PC-3 (cell line): ENCODE measurements at regions not wholly inside any gene's neighbourhood (a gene's known extent, or its start where the extent isn't known, plus 50 kb on each side); places are given as distances from the start of the nearest gene placed in this dataset.

Experiments used
- ATAC-seq: fragments of 200-7000 bp; cut with Tn5 transposase; 2 replicates; pipeline ENCODE4 v1.9.1; 2020; ENCODE audit warnings: mild to moderate bottlenecking, moderate library complexity
- BruUV-seq: library from RNA; stranded (reverse); fragments of 400-500 nt; replicated peaks from 2 replicates; lab custom pipeline; 2021; lab: Mats Ljungman, UMichigan
- CTCF ChIA-PET: fragments of 300-600 bp; sonication (Branson Sonifier 250); formaldehyde crosslinking; loops from one replicate; lab custom pipeline; 2022; ENCODE audit warnings: antibody characterized with exemption; lab: Charles Lee
- POLR2A ChIA-PET: fragments of 300-600 bp; sonication (Branson Sonifier 250); formaldehyde crosslinking; loops from one replicate; lab custom pipeline; 2022; ENCODE audit warnings: antibody characterized with exemption; ENCODE audit not compliant: unreplicated experiment; lab: Charles Lee
- DNase-seq: peaks from one replicate; pipeline ENCODE4 v3.0.0-alpha.2; 2015
- H2AFZ ChIP-seq: fragments of 300-600 bp; sonication (generic); 2 replicates; pipeline ENCODE4 v1.6.0; 2016; ENCODE audit warnings: antibody characterized with exemption, low read length
- H3F3A ChIP-seq: fragments of 300-600 bp; sonication (generic); one replicate; pipeline ENCODE4 v1.6.0; 2017; ENCODE audit warnings: antibody characterized with exemption, low read length, control low read depth, mild to moderate bottlenecking; ENCODE audit not compliant: unreplicated experiment
- H3K27ac ChIP-seq: fragments of 300-600 bp; sonication (generic); 2 replicates; pipeline ENCODE4 v1.5.1; 2016; ENCODE audit warnings: mild to moderate bottlenecking, low read length
- H3K27me3 ChIP-seq: fragments of 300-600 bp; sonication (generic); 2 replicates; pipeline ENCODE4 v1.6.1; 2016; ENCODE audit warnings: low read length, mixed read lengths
- H3K36me3 ChIP-seq: fragments of 300-600 bp; sonication (generic); 2 replicates; pipeline ENCODE4 v1.6.1; 2016; ENCODE audit warnings: low read depth, mixed run types, low read length, mixed read lengths
- H3K4me1 ChIP-seq: fragments of 300-600 bp; sonication (generic); 2 replicates; pipeline ENCODE4 v1.5.1; 2016; ENCODE audit warnings: low read length; ENCODE audit not compliant: insufficient read depth
- H3K4me2 ChIP-seq: fragments of 300-600 bp; sonication (generic); 2 replicates; pipeline ENCODE4 v1.6.0; 2016; ENCODE audit warnings: low read length
- H3K4me3 ChIP-seq: fragments of 300-600 bp; sonication (generic); 2 replicates; pipeline ENCODE4 v1.5.1; 2016; ENCODE audit warnings: mild to moderate bottlenecking, low read length, mixed read lengths
- H3K79me2 ChIP-seq: fragments of 300-600 bp; sonication (generic); 2 replicates; pipeline ENCODE4 v1.6.1; 2017; ENCODE audit warnings: low read length, mixed read lengths
- H3K9ac ChIP-seq: fragments of 300-600 bp; sonication (generic); 2 replicates; pipeline ENCODE4 v1.6.0; 2016; ENCODE audit warnings: mild to moderate bottlenecking, low read length
- H3K9me2 ChIP-seq: fragments of 300-600 bp; sonication (generic); replicated peaks from 2 replicates; pipeline ENCODE4 v1.6.1; 2016; ENCODE audit warnings: mixed run types, low read length, mixed read lengths
- H3K9me3 ChIP-seq: fragments of 300-600 bp; sonication (generic); 2 replicates; pipeline ENCODE4 v1.6.1; 2016; ENCODE audit warnings: low read length, mixed read lengths
- H4K20me1 ChIP-seq: fragments of 300-600 bp; sonication (generic); 2 replicates; pipeline ENCODE4 v1.6.1; 2016; ENCODE audit warnings: low read length, mixed read lengths
- CTCF ChIP-seq: fragments of 300-600 bp; sonication (generic); conservative IDR thresholded peaks from 2 replicates; pipeline ENCODE4 v1.5.1; 2017; ENCODE audit warnings: antibody characterized with exemption, low read depth, mild to moderate bottlenecking, low read length
- EZH2 ChIP-seq: fragments of 300-600 bp; sonication (generic); IDR thresholded peaks from one replicate; pipeline ENCODE4 v1.6.1; 2017; ENCODE audit warnings: antibody characterized with exemption, mild to moderate bottlenecking, low read length; ENCODE audit not compliant: unreplicated experiment
- EZH2phosphoT487 ChIP-seq: fragments of 300-600 bp; sonication (generic); IDR thresholded peaks from 2 replicates; pipeline ENCODE4 v1.6.1; 2018; ENCODE audit warnings: mild to moderate bottlenecking, antibody characterized with exemption, low read length, borderline replicate concordance
- intact Hi-C: fragments of 100-400 bp; cut with micrococcal nuclease; formaldehyde crosslinking; loops from 2 replicates; pipeline ENCODE4 v1.9.0; 2023

- no peaks in the 10 kb centered on the region for H3F3A ChIP-seq
- no TSS peak for BruUV-seq
- H4K20me1 ChIP-seq: no peaks in the 10 kb centered on the region
- H3K9me2 ChIP-seq: no peaks in the 10 kb centered on the region
- no peak overlapping the region for H2AFZ ChIP-seq
- no peak for DNase-seq
- CTCF ChIA-PET: no interaction called here
- peaks cover 3% of the 10 kb centered on the region for H3K27me3 ChIP-seq
- H3K4me1 ChIP-seq: no peaks in the 10 kb centered on the region
- TF ChIP-seq EZH2phosphoT487 (no peak), CTCF (no peak), EZH2 (no peak)
- no peak overlapping the region for H3K9ac ChIP-seq
- H3K4me2 ChIP-seq: no peak overlapping the region
- H3K9me3 ChIP-seq: no peaks in the 10 kb centered on the region
- intact Hi-C loops: no loop called here
- no peak for ATAC-seq
- no peaks in the 10 kb centered on the region for H3K79me2 ChIP-seq
- H3K27ac ChIP-seq: no peak overlapping the region
- H3K36me3 ChIP-seq: no peaks in the 10 kb centered on the region
- no peak overlapping the region for H3K4me3 ChIP-seq
- POLR2A ChIA-PET: no interaction called here
Measured at GRCh38 chr3:137180220-137180619, 222.4 kb downstream of the IL20RB start.

- Histone ChIP-seq H3K27me3 (peaks cover 7% of the 10 kb centered on the region; the same call in 1 of the 2 replicates), H3K27ac (no peak overlapping the region), H3K9me3 (no peaks in the 10 kb centered on the region), H3F3A (no peaks in the 10 kb centered on the region), H3K79me2 (no peaks in the 10 kb centered on the region), H3K4me2 (no peak overlapping the region), H3K9me2 (no peaks in the 10 kb centered on the region), H3K36me3 (no peaks in the 10 kb centered on the region), H2AFZ (no peak overlapping the region), H3K4me1 (no peaks in the 10 kb centered on the region), H4K20me1 (no peaks in the 10 kb centered on the region), H3K9ac (no peak overlapping the region), H3K4me3 (no peak overlapping the region)
- intact Hi-C loops: no loop called here
- BruUV-seq: no TSS peak
- no peak for DNase-seq
- ATAC-seq: no peak
- CTCF ChIA-PET: no interaction called here
- POLR2A ChIA-PET: no interaction called here
- TF ChIP-seq EZH2phosphoT487 (no peak), CTCF (no peak), EZH2 (no peak)
Measured at GRCh38 chr3:137191133-137191923, 233.5 kb downstream of the IL20RB start.

GRCh38 chr3:137191951-137192350 lies 234.2 kb downstream of the IL20RB start:
- ATAC-seq (no peak), DNase-seq (no peak)
- Histone ChIP-seq H2AFZ (no peak overlapping the region), H3K27ac (no peak overlapping the region), H3K36me3 (no peaks in the 10 kb centered on the region), H3K27me3 (peaks cover 7% of the 10 kb centered on the region; the same call in 1 of the 2 replicates), H4K20me1 (no peaks in the 10 kb centered on the region), H3K9me2 (no peaks in the 10 kb centered on the region), H3K9ac (no peak overlapping the region), H3K4me1 (no peaks in the 10 kb centered on the region), H3F3A (no peaks in the 10 kb centered on the region), H3K79me2 (no peaks in the 10 kb centered on the region), H3K4me3 (no peak overlapping the region), H3K9me3 (no peaks in the 10 kb centered on the region), H3K4me2 (no peak overlapping the region)
- TF ChIP-seq EZH2: no peak
- no peak for TF ChIP-seq CTCF
- no peak for TF ChIP-seq EZH2phosphoT487
- no TSS peak for BruUV-seq
- intact Hi-C loops: no loop called here
- CTCF ChIA-PET: no interaction called here
- POLR2A ChIA-PET: no interaction called here
